ENCODE measurements at regions not wholly inside any gene's neighbourhood (a gene's known extent, or its start where the extent isn't known, plus 50 kb on each side); places are given as distances from the start of the nearest gene placed in this dataset.

DNA sequence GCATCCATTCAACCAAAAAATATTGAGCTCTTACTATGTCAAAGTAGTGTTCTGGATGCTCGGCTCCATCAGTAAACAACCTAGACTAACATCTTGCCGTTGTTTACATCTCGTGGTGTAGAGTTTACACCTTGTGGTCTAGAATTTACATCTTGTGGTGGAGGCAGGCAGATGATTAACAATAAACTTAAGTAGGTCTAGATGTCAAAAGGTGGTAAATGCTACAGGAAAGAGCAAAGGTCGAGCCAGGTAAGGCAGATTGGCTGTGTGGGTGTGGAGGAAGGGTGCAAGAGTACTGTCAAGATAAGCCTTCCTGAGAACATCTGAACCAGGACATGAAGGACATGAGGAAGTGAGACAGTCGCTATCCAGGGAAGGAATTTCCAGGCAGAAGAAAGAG lies 88.4 kb upstream of the ESR1 start:
- TF ChIP-seq CTCF (IDR thresholded peaks at IDR 0.05) (no peak), POLR2A (IDR thresholded peaks at IDR 0.05) (no peak), POLR2AphosphoS5 (IDR thresholded peaks at IDR 0.05) (no peak)
